Osteoblast (primary cell): ENCODE measurements at regions not wholly inside any gene's neighbourhood (a gene's known extent, or its start where the extent isn't known, plus 50 kb on each side); places are given as distances from the start of the nearest gene placed in this dataset.

Source experiments
- DNase-seq: peaks from one replicate; pipeline ENCODE4 v3.0.0; 2011; ENCODE audit warnings: low spot score, mixed read lengths; ENCODE audit not compliant: insufficient read length; ENCODE audit errors: missing footprints
- H2AFZ ChIP-seq: 2 replicates; pipeline ENCODE4 v1.6.0; 2011; ENCODE audit warnings: mild to moderate bottlenecking, low read length
- H3K27ac ChIP-seq: 2 replicates; pipeline ENCODE4 v1.5.1; 2011; ENCODE audit warnings: mild to moderate bottlenecking, low read depth, low read length, moderate library complexity
- H3K27me3 ChIP-seq: 2 replicates; pipeline ENCODE4 v1.6.0; 2012; ENCODE audit warnings: mild to moderate bottlenecking, control low read depth, inconsistent platforms, low read length, moderate library complexity; ENCODE audit not compliant: insufficient read depth
- H3K36me3 ChIP-seq: 2 replicates; pipeline ENCODE4 v1.5.1; 2011; ENCODE audit warnings: mild to moderate bottlenecking, low read length, control low read depth, moderate library complexity; ENCODE audit not compliant: insufficient read depth
- H3K4me1 ChIP-seq: 2 replicates; pipeline ENCODE4 v1.5.1; 2011; ENCODE audit warnings: mild to moderate bottlenecking, low read length, control low read depth, moderate library complexity; ENCODE audit not compliant: insufficient read depth
- H3K4me2 ChIP-seq: 2 replicates; pipeline ENCODE4 v1.6.0; 2011; ENCODE audit warnings: mild to moderate bottlenecking, low read length; ENCODE audit not compliant: insufficient read depth
- H3K4me3 ChIP-seq: fragments of 200-600 bp; sonication (generic); 3 replicates; pipeline ENCODE4 v1.5.1; 2012; ENCODE audit warnings: mild to moderate bottlenecking, low read length, inconsistent platforms; ENCODE audit not compliant: insufficient read depth
- H3K79me2 ChIP-seq: 2 replicates; pipeline ENCODE4 v1.6.0; 2012; ENCODE audit warnings: mild to moderate bottlenecking, low read length, control low read depth, inconsistent platforms; ENCODE audit not compliant: insufficient read depth
- H3K9me3 ChIP-seq: 2 replicates; pipeline ENCODE4 v1.5.1; 2011; ENCODE audit warnings: low read depth, low read length, control low read depth
- H4K20me1 ChIP-seq: 2 replicates; pipeline ENCODE4 v1.6.0; 2012; ENCODE audit warnings: mild to moderate bottlenecking, low read length, control low read depth; ENCODE audit not compliant: insufficient read depth
- CTCF ChIP-seq: IDR thresholded peaks from 2 replicates; pipeline ENCODE4 v1.5.1; 2011; ENCODE audit warnings: mild to moderate bottlenecking, low read depth, low read length, moderate library complexity; ENCODE audit errors: extremely low read depth

DNA sequence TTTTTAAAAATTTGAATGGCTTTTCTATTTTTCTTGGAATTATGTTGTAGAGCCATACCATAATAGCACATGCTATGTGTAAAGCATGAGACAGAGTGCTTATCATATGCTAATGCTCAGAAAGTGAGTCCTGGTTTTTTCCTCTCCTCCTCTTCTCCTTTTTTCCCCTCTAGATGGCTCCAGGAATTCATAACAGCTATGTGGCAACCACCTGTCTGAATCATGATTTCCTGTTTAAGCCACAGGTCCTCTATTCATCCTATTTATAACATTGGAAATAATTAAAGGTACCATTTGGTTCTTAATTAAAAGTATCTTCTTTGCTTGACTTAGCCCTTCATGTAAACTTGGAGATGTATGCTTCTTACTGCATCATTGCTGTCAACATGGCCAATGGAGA lies 260.0 kb upstream of the MAP3K7 start:
- Histone ChIP-seq H3K36me3 (no peaks in the 10 kb centered on the region), H3K4me2 (no peak overlapping the region), H3K9me3 (no peaks in the 10 kb centered on the region), H4K20me1 (no peaks in the 10 kb centered on the region), H3K4me3 (no peak overlapping the region), H3K27me3 (no peaks in the 10 kb centered on the region), H3K79me2 (no peaks in the 10 kb centered on the region), H3K27ac (no peak overlapping the region), H3K4me1 (no peaks in the 10 kb centered on the region), H2AFZ (no peak overlapping the region)
- TF ChIP-seq CTCF, result no peak
- no peak for DNase-seq

- Histone ChIP-seq H4K20me1 (no peaks in the 10 kb centered on the region), H3K4me2 (no peak overlapping the region), H3K79me2 (no peaks in the 10 kb centered on the region), H3K4me3 (no peak overlapping the region), H3K9me3 (peaks cover 9% of the 10 kb centered on the region), H3K27ac (no peak overlapping the region), H2AFZ (no peak overlapping the region), H3K27me3 (no peaks in the 10 kb centered on the region), H3K36me3 (no peaks in the 10 kb centered on the region), H3K4me1 (no peaks in the 10 kb centered on the region)
- DNase-seq, result no peak
- TF ChIP-seq CTCF, result no peak
These were observed 248.8 kb upstream of the MAP3K7 start for GRCh38 chr6:90835596-90836212.

GRCh38 chr6:90829311-90829710 lies 242.4 kb upstream of the MAP3K7 start:
- H3K4me2 ChIP-seq, result no peak overlapping the region
- no peak for DNase-seq
- no peaks in the 10 kb centered on the region for H3K27me3 ChIP-seq
- no peak overlapping the region for H3K4me3 ChIP-seq
- no peaks in the 10 kb centered on the region for H3K79me2 ChIP-seq
- no peaks in the 10 kb centered on the region for H3K36me3 ChIP-seq
- no peaks in the 10 kb centered on the region for H4K20me1 ChIP-seq
- no peak overlapping the region for H3K27ac ChIP-seq
- no peak overlapping the region for H2AFZ ChIP-seq
- H3K4me1 ChIP-seq, result no peaks in the 10 kb centered on the region
- TF ChIP-seq CTCF, result no peak
- peaks cover 5% of the 10 kb centered on the region for H3K9me3 ChIP-seq

- no peaks in the 10 kb centered on the region for H3K36me3 ChIP-seq
- H3K4me3 ChIP-seq, result no peak overlapping the region
- no peaks in the 10 kb centered on the region for H3K79me2 ChIP-seq
- no peaks in the 10 kb centered on the region for H3K9me3 ChIP-seq
- no peak for TF ChIP-seq CTCF
- no peaks in the 10 kb centered on the region for H3K27me3 ChIP-seq
- H3K4me1 ChIP-seq, result no peaks in the 10 kb centered on the region
- H4K20me1 ChIP-seq, result no peaks in the 10 kb centered on the region
- H3K4me2 ChIP-seq, result no peak overlapping the region
- H2AFZ ChIP-seq, result no peak overlapping the region
- no peak for DNase-seq
- no peak overlapping the region for H3K27ac ChIP-seq
These were observed 233.6 kb upstream of the MAP3K7 start for GRCh38 chr6:90820436-90820835.
